Iris pigment epithelial cell (primary cell): ENCODE measurements at regions not wholly inside any gene's neighbourhood (a gene's known extent, or its start where the extent isn't known, plus 50 kb on each side); places are given as distances from the start of the nearest gene placed in this dataset.
A peak's percentile ranks its signal among the peaks of the same experiment; 100 is the strongest.

Experiments used
- DNase-seq: peaks from one replicate; pipeline ENCODE4 v3.0.0-alpha.2; 2011; ENCODE audit warnings: low read depth

- DNase-seq: no peak
These were observed 301.8 kb upstream of the MTNR1B start for GRCh38 chr11:92667486-92668152.

GRCh38 chr11:92670308-92670890 lies 299.1 kb upstream of the MTNR1B start:
- no peak for DNase-seq

- DNase-seq: no peak
These were observed 298.4 kb upstream of the MTNR1B start for GRCh38 chr11:92671081-92671480.

GRCh38 chr11:92675303-92675702 lies 294.1 kb upstream of the MTNR1B start:
- DNase-seq: no peak

GRCh38 chr11:92675810-92676209 lies 293.6 kb upstream of the MTNR1B start:
- DNase-seq: no peak

- no peak for DNase-seq
These were observed 291.3 kb upstream of the MTNR1B start for GRCh38 chr11:92678008-92678611.

GRCh38 chr11:92681586-92681985 lies 287.9 kb upstream of the MTNR1B start:
- DNase-seq: no peak

GRCh38 chr11:92682136-92682535 lies 287.3 kb upstream of the MTNR1B start:
- DNase-seq: no peak

- DNase-seq: no peak
These were observed 286.5 kb upstream of the MTNR1B start for GRCh38 chr11:92682952-92683351.

- no peak for DNase-seq
These were observed 284.4 kb upstream of the MTNR1B start for GRCh38 chr11:92685049-92685448.

- DNase-seq: no peak
These were observed 281.7 kb upstream of the MTNR1B start for GRCh38 chr11:92687724-92688123.

GRCh38 chr11:92688416-92688815 lies 281.0 kb upstream of the MTNR1B start:
- DNase-seq: no peak

- no peak for DNase-seq
These were observed 276.5 kb upstream of the MTNR1B start for GRCh38 chr11:92692826-92693546.

GRCh38 chr11:92696076-92696475 lies 273.4 kb upstream of the MTNR1B start:
- DNase-seq: no peak

GRCh38 chr11:92697461-92698312 lies 271.8 kb upstream of the MTNR1B start:
- DNase-seq: no peak

- no peak for DNase-seq
These were observed 270.7 kb upstream of the MTNR1B start for GRCh38 chr11:92698742-92699141.

- DNase-seq: peak; percentile 3
These were observed 267.2 kb upstream of the MTNR1B start for GRCh38 chr11:92702037-92702804.

GRCh38 chr11:92702805-92703448 lies 266.5 kb upstream of the MTNR1B start:
- DNase-seq: peak; percentile 5

GRCh38 chr11:92703449-92703830 lies 266.0 kb upstream of the MTNR1B start:
- DNase-seq: peak; percentile 10

- DNase-seq: no peak
These were observed 262.3 kb upstream of the MTNR1B start for GRCh38 chr11:92707173-92707619.

- DNase-seq: no peak
These were observed 261.8 kb upstream of the MTNR1B start for GRCh38 chr11:92707665-92708064.
